ENCODE measurements at regions not wholly inside any gene's neighbourhood (a gene's known extent, or its start where the extent isn't known, plus 50 kb on each side); places are given as distances from the start of the nearest gene placed in this dataset.

DNA sequence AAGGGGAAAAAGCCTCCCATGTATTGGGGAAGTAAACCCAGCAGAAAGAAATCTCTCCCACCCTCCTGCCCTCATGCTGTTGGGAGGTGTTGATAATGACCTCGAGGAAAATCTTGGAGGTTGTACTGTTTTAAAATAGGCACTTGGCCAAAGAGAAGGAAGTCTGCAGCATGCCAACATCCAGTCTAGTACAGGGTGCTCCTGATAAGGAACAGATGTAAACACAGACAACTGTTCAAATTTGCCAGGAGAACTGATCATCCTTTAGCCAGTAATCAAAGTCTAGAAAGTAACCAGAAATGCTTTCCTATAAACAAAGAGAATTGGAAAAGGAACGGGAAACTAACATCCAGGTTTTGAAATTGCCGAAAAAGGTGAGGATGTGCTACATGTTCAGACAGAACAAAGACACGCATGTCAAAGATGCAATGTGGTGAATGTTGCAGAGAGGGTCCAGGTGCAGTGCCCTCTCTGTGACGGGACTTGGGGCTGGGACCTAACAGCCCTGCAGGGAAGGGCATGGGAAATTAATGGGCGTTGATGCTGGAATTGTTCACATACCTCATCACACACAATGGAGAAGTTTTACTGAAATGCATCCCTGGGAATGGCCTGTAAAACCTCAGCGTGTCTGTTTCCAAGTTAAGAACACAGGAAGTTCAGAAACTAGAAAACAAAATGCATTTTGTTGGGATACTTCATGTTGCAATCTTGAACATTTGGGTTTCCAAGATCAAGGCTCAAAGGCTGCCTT is 125.7 kb upstream of the RND3 start:
- Histone ChIP-seq H3K4me3 (no peak overlapping the region), H3K4me1 (no peaks in the 10 kb centered on the region), H3K36me3 (ENCODE audit: low read depth, missing control alignments) (no peaks in the 10 kb centered on the region), H3K9me3 (no peaks in the 10 kb centered on the region), H3K27ac (peak overlapping the region in 1 of 2 donors; percentile 22), H3K27me3 (no peaks in the 10 kb centered on the region)
- DNase-seq: no peak
- 39 to 48% methylated on average over 7 of the region's 7 CpGs for WGBS, 2 donors
- TF ChIP-seq, protein P1, sequence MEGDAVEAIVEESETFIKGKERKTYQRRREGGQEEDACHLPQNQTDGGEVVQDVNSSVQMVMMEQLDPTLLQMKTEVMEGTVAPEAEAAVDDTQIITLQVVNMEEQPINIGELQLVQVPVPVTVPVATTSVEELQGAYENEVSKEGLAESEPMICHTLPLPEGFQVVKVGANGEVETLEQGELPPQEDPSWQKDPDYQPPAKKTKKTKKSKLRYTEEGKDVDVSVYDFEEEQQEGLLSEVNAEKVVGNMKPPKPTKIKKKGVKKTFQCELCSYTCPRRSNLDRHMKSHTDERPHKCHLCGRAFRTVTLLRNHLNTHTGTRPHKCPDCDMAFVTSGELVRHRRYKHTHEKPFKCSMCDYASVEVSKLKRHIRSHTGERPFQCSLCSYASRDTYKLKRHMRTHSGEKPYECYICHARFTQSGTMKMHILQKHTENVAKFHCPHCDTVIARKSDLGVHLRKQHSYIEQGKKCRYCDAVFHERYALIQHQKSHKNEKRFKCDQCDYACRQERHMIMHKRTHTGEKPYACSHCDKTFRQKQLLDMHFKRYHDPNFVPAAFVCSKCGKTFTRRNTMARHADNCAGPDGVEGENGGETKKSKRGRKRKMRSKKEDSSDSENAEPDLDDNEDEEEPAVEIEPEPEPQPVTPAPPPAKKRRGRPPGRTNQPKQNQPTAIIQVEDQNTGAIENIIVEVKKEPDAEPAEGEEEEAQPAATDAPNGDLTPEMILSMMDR (IDR thresholded peaks at IDR 0.05): no peak
- TF ChIP-seq POLR2A (IDR thresholded peaks at IDR 0.05): no peak
- intact Hi-C loops (cut with DNase I; ENCODE audit: low total_unique reads): no loop called here

DNA sequence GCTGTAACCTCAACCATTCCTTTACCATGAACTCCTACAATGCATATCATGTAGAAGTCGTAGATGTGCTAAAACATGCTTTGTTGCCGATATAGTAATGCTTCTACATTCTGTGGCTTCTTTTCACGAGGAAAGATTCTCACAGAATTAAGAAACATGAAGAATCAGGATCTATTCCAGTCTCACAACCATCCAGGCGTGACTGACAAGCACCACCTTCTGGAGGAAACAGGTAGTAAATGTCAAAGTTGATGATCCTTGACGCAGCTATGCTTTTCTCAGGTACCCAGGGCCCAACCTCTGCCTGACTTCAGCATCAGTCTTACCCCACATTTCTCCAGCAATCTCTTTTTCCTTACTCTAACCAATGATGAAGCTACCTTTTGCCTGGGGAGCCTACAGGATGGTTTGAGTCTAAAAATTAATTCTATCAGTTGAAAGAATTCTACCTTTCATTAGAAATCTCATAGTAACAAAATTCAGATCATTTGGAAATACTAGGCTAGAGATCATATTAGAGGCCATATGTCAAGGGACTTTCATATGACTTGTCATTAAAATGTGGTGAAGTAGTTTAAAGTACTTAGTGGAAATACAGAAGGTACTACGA is 123.3 kb upstream of the RND3 start:
- WGBS, 2 donors: 76 to 82% methylated on average over 6 of the region's 6 CpGs
- Histone ChIP-seq H3K27ac (no peak overlapping the region), H3K4me1 (no peaks in the 10 kb centered on the region), H3K4me3 (no peak overlapping the region), H3K27me3 (no peaks in the 10 kb centered on the region), H3K36me3 (ENCODE audit: low read depth, missing control alignments) (no peaks in the 10 kb centered on the region), H3K9me3 (no peaks in the 10 kb centered on the region)
- DNase-seq: peak; percentile 19
- TF ChIP-seq, protein P1 (IDR thresholded peaks at IDR 0.05): peak in 1 of 3 experiments; percentile 8
- TF ChIP-seq POLR2A (IDR thresholded peaks at IDR 0.05): no peak
- intact Hi-C loops (cut with DNase I; ENCODE audit: low total_unique reads): no loop called here

DNA sequence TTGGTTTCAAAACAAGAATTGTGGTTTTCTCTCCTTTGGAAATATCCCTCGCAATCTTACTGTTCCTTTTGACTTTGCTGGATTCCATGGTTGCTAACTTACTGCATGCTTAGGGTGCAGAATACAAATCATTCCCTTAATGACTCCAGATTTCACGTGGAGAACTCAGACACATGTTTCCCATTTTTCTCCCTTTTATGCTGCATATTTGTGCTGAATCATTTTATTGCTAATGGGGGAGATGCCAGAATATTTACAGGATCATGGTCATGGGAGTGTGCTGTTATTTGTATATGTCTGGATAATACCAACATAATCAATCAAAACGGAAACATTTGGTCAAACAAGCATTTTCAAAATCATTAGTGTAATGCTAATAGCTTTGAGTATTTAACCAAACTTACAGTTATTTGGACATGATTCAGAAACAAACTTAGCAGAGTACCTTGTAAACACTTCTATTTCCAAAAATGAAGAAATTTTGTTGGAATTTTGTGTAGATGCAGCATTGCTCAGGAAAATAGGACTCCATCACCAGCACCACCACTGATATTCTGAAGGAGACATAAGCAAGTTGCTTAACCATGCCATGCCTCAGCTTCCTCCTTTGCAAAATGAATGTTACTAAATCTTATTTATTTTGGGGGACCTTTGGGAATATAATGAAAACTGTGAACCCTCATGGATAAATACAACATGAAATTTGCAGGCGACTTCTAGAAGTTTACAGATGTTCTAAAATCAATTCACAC is 122.5 kb upstream of the RND3 start:
- no peak for TF ChIP-seq POLR2A (IDR thresholded peaks at IDR 0.05)
- Histone ChIP-seq H3K27me3 (no peaks in the 10 kb centered on the region), H3K9me3 (no peaks in the 10 kb centered on the region), H3K36me3 (ENCODE audit: low read depth, missing control alignments) (no peaks in the 10 kb centered on the region), H3K4me3 (no peak overlapping the region), H3K27ac (no peak overlapping the region), H3K4me1 (no peaks in the 10 kb centered on the region)
- 55 to 66% methylated on average over 4 of the region's 4 CpGs for WGBS, 2 donors
- DNase-seq: no peak
- intact Hi-C loops (cut with DNase I; ENCODE audit: low total_unique reads): no loop called here

DNA sequence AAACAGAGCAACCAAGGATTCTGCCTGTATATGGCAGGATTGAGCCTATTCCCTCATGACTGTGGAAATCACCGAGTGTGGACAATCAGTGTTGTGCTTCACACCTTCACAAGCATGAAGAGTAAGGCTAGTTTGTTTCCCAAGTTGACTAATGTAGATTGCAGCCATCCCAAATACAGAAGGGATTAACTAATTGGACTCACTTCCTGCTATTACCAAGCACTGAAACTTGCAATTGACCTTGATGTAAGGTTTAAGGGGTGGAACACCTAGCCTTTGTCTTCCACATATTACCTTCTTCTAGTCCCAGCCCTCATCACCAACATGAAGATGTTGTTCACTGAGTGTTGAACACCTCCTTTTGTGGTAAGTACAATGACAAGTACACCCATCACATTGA is 120.9 kb upstream of the RND3 start:
- H3K36me3 ChIP-seq (ENCODE audit: low read depth, missing control alignments): no peaks in the 10 kb centered on the region
- intact Hi-C loops (cut with DNase I; ENCODE audit: low total_unique reads): no loop called here
- no peaks in the 10 kb centered on the region for H3K9me3 ChIP-seq
- WGBS, 2 donors: 79 to 95% methylated on average over 1 of the region's 1 CpG
- no peak for DNase-seq
- H3K27me3 ChIP-seq: no peaks in the 10 kb centered on the region
- TF ChIP-seq, protein P1 (IDR thresholded peaks at IDR 0.05): no peak
- TF ChIP-seq POLR2A (IDR thresholded peaks at IDR 0.05): no peak
- no peak overlapping the region for H3K27ac ChIP-seq
- no peak overlapping the region for H3K4me3 ChIP-seq
- no peaks in the 10 kb centered on the region for H3K4me1 ChIP-seq

DNA sequence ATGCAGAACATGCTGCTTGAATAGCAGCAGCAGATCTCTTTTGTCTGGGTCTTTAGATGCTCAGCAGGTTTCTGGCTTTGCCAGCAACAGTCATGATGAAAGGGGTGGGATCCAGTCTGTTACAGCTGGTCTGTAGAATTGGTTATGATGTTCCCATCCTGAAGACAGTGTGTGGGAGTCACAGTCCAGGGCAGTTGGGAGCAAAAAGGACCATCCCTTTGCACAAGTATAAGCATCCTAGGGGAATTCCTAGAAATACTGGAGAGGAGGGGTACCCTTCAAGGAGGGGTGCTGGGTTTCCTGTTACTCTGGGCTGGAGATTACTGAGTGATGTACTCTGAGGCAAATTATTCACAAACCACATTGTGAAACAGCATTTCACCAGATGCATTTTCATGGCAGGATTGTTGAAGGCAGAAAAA is 119.9 kb upstream of the RND3 start:
- Histone ChIP-seq H3K9me3 (no peaks in the 10 kb centered on the region), H3K4me3 (no peak overlapping the region), H3K4me1 (no peaks in the 10 kb centered on the region), H3K27me3 (no peaks in the 10 kb centered on the region), H3K27ac (no peak overlapping the region), H3K36me3 (ENCODE audit: low read depth, missing control alignments) (no peaks in the 10 kb centered on the region)
- intact Hi-C loops (cut with DNase I; ENCODE audit: low total_unique reads): no loop called here
- DNase-seq: no peak
- no peak for TF ChIP-seq POLR2A (IDR thresholded peaks at IDR 0.05)
- TF ChIP-seq, protein P1 (IDR thresholded peaks at IDR 0.05): no peak

All from testis (tissue), 2 donors.